K562 (cell line): ENCODE measurements at regions not wholly inside any gene's neighbourhood (a gene's known extent, or its start where the extent isn't known, plus 50 kb on each side); places are given as distances from the start of the nearest gene placed in this dataset.

Experiments
- ATAC-seq: fragments of 200-7000 bp; cut with Tn5 transposase; 3 replicates; pipeline ENCODE4 v1.9.1; 2020; ENCODE audit warnings: moderate library complexity
- BruUV-seq: library from RNA; stranded (reverse); fragments of 400-500 nt; replicated peaks from 2 replicates; lab custom pipeline; 2021; lab: Mats Ljungman, UMichigan
- CTCF ChIA-PET: fragments of 300-600 bp; formaldehyde crosslinking; extraction: SDS; loops from one replicate; lab custom pipeline; 2021; ENCODE audit warnings: low intra/inter-chr PET ratio; lab: Yijun Ruan, JAX
- POLR2A ChIA-PET: fragments of 300-600, 350-650 bp; sonication (Branson Sonifier 250); formaldehyde crosslinking; extraction: SDS; loops from one replicate; lab custom pipeline; 2021; ENCODE audit warnings: antibody characterized with exemption, inconsistent platforms; lab: Yijun Ruan, JAX
- DNase-seq, 4 experiments: peaks; one replicate each; pipeline versions ENCODE4 v3.0.0 to v3.0.0-alpha.2; 2011 to 2018; ENCODE audit warnings: low spot score in 3 of 4, mixed read lengths in 3 of 4; ENCODE audit errors: extremely low read depth in 1 of 4
- FAIRE-seq: peaks from 2 replicates; lab custom pipeline; 2011; peaks lifted over from hg19 to GRCh38; lab: Jason Lieb, UNC
- H2AFZ ChIP-seq: 2 replicates; pipeline ENCODE4 v1.6.0; 2011; ENCODE audit warnings: low read depth, low read length, control low read depth, inconsistent platforms
- H3K27ac ChIP-seq: fragments of 200-600 bp; 3 replicates; pipeline ENCODE4 v1.8.0; 2011; ENCODE audit warnings: low read depth, mild to moderate bottlenecking, control low read depth, inconsistent platforms, low read length, moderate library complexity, mixed read lengths; ENCODE audit errors: extremely low read depth
- H3K27me3 ChIP-seq, 2 experiments: fragments of 300-600 bp in 1 of 2; 2 replicates in 1 of 2; 3 replicates in 1 of 2; pipeline versions ENCODE4 v1.6.0 to v1.8.0; 2011; ENCODE audit warnings: inconsistent platforms in 2 of 2, low read length in 2 of 2, mild to moderate bottlenecking in 1 of 2, mixed read lengths in 1 of 2, moderate library complexity in 1 of 2; ENCODE audit not compliant: control insufficient read depth in 2 of 2, insufficient read depth in 2 of 2
- H3K36me3 ChIP-seq: fragments of 300-600 bp; 3 replicates; pipeline ENCODE4 v1.8.0; 2011; ENCODE audit warnings: mild to moderate bottlenecking, low read length, inconsistent platforms; ENCODE audit not compliant: control insufficient read depth, insufficient read depth
- H3K4me1 ChIP-seq, 2 experiments: fragments of 200-600 bp in 1 of 2; replicated peaks in 1 of 2; 2 replicates in 1 of 2; 3 replicates in 1 of 2; pipeline versions ENCODE4 v1.5.1 to v1.8.0; 2011; ENCODE audit warnings: inconsistent platforms in 2 of 2, low read length in 2 of 2, mild to moderate bottlenecking in 1 of 2, mixed read lengths in 1 of 2, moderate library complexity in 1 of 2; ENCODE audit not compliant: control insufficient read depth in 2 of 2, insufficient read depth in 2 of 2
- H3K4me2 ChIP-seq: 2 replicates; pipeline ENCODE4 v1.6.1; 2011; ENCODE audit warnings: low read length, control low read depth, inconsistent platforms, mixed read lengths; ENCODE audit not compliant: insufficient read depth
- H3K4me3 ChIP-seq: fragments of 200-600 bp; sonication (generic), shearing (Covaris generic); 2 replicates; pipeline ENCODE4 v1.5.1; 2016; ENCODE audit warnings: control low read depth, inconsistent platforms
- H3K79me2 ChIP-seq: fragments of 200-600 bp; 3 replicates; pipeline ENCODE4 v1.8.0; 2011; ENCODE audit warnings: low read length, inconsistent platforms; ENCODE audit not compliant: control insufficient read depth, insufficient read depth
- H3K9ac ChIP-seq, 2 experiments: 2 replicates each; pipeline versions ENCODE4 v1.6.0 to v1.6.1; 2011; ENCODE audit warnings: low read depth in 2 of 2, low read length in 2 of 2, control low read depth in 1 of 2, inconsistent platforms in 1 of 2, mild to moderate bottlenecking in 1 of 2, mixed read lengths in 1 of 2; ENCODE audit not compliant: insufficient read depth in 1 of 2
- H3K9me1 ChIP-seq: one replicate; pipeline ENCODE4 v1.6.0; 2011; ENCODE audit warnings: inconsistent platforms, mild to moderate bottlenecking, low read length, moderate library complexity; ENCODE audit not compliant: control insufficient read depth, insufficient read depth
- H3K9me3 ChIP-seq: replicated peaks from 2 replicates; pipeline ENCODE4 v1.5.1; 2011; ENCODE audit warnings: low read depth, low read length, inconsistent platforms; ENCODE audit not compliant: control insufficient read depth, insufficient read depth
- H4K20me1 ChIP-seq: replicated peaks from 2 replicates; pipeline ENCODE4 v1.6.1; 2011; ENCODE audit warnings: low read length, inconsistent platforms, mixed read lengths; ENCODE audit not compliant: control insufficient read depth, insufficient read depth
- ADNP ChIP-seq: fragments of 200-800 bp; sonication (Bioruptor generic); IDR thresholded peaks from 2 replicates; pipeline ENCODE4 v1.6.1; 2016; ENCODE audit warnings: missing genetic modification characterization, missing compliant biosample characterization
- GABPB2 ChIP-seq: fragments of 250-450 bp; sonication (Bioruptor Pico); conservative IDR thresholded peaks from 2 replicates; pipeline ENCODE4 v1.5.1; 2021; ENCODE audit warnings: mild to moderate bottlenecking
- HDGF ChIP-seq: fragments of 450-650 bp; IDR thresholded peaks from 2 replicates; pipeline ENCODE4 v1.6.1; 2016
- HIVEP1 ChIP-seq: fragments of 250-450 bp; sonication (Bioruptor Pico); IDR thresholded peaks from 2 replicates; pipeline ENCODE4 v1.4.0; 2020; ENCODE audit warnings: mild to moderate bottlenecking
- HSF4 ChIP-seq: fragments of 250-450 bp; sonication (Bioruptor Pico); IDR thresholded peaks from 2 replicates; pipeline ENCODE4 v2.1.2; 2022; ENCODE audit warnings: mild to moderate bottlenecking, moderate library complexity, borderline replicate concordance
- L3MBTL2 ChIP-seq: fragments of 450-650 bp; IDR thresholded peaks from 2 replicates; pipeline ENCODE4 v1.6.1; 2016; ENCODE audit warnings: mild to moderate bottlenecking, moderate library complexity
- NFE2L1 ChIP-seq: fragments of 450-650 bp; IDR thresholded peaks from 2 replicates; pipeline ENCODE4 v1.6.1; 2016; ENCODE audit warnings: missing genetic modification characterization, low read depth, mild to moderate bottlenecking, missing compliant biosample characterization, moderate library complexity, borderline replicate concordance
- PML ChIP-seq: IDR thresholded peaks from 2 replicates; pipeline ENCODE4 v1.6.1; 2012; ENCODE audit warnings: low read length, inconsistent platforms
- PTTG1 ChIP-seq: fragments of 450-650 bp; IDR thresholded peaks from 2 replicates; pipeline ENCODE4 v1.6.1; 2016; ENCODE audit warnings: low read depth, mild to moderate bottlenecking, missing genetic modification characterization, missing compliant biosample characterization
- SIRT6 ChIP-seq: IDR thresholded peaks from one replicate; pipeline ENCODE4 v1.6.1; 2012; ENCODE audit warnings: low read depth, mild to moderate bottlenecking, control low read depth, inconsistent platforms, low read length, moderate library complexity
- SMARCA4 ChIP-seq: fragments of 450-650 bp; IDR thresholded peaks from 2 replicates; pipeline ENCODE4 v1.6.1; 2016
- TRIM28 ChIP-seq: fragments of 450-650 bp; IDR thresholded peaks from 2 replicates; pipeline ENCODE4 v1.6.1; 2017
- U2AF2 ChIP-seq: fragments of 200-400 bp; formaldehyde crosslinking; optimal IDR thresholded peaks from 2 replicates; pipeline ENCODE3; 2017; ENCODE audit warnings: low read depth, mild to moderate bottlenecking, low read length
- XRCC4 ChIP-seq: IDR thresholded peaks from one replicate; pipeline ENCODE4 v1.6.1; 2011; ENCODE audit not compliant: insufficient read depth, insufficient read length; ENCODE audit errors: extremely low read depth
- YY1 ChIP-seq, 3 experiments: IDR thresholded peaks; 2 replicates each; pipeline ENCODE4 v1.6.1; 2011; ENCODE audit warnings: low read length in 2 of 3, mild to moderate bottlenecking in 2 of 3, moderate library complexity in 2 of 3, borderline replicate concordance in 1 of 3, control low read depth in 1 of 3, low read depth in 1 of 3; ENCODE audit not compliant: insufficient read depth in 3 of 3, insufficient replicate concordance in 2 of 3, control insufficient read depth in 1 of 3, insufficient read length in 1 of 3; ENCODE audit errors: extremely low read depth in 1 of 3
- ZBED1 ChIP-seq: IDR thresholded peaks from 2 replicates; pipeline ENCODE4 v1.6.1; 2014
- ZBTB7A ChIP-seq: IDR thresholded peaks from 2 replicates; pipeline ENCODE4 v1.6.1; 2011; ENCODE audit warnings: low read depth, mild to moderate bottlenecking, low read length, moderate library complexity, borderline replicate concordance; ENCODE audit not compliant: control insufficient read depth
- ZC3H11A ChIP-seq: IDR thresholded peaks from 2 replicates; pipeline ENCODE4 v1.6.1; 2012; ENCODE audit warnings: low read depth, low read length, improper control_type of control experiment
- ZNF3 ChIP-seq: fragments of 250-450 bp; sonication (Bioruptor Pico); IDR thresholded peaks from 2 replicates; pipeline ENCODE4 v1.5.0; 2021; ENCODE audit warnings: mild to moderate bottlenecking, moderate library complexity
- WGBS: fragments of 100-300 bp; shearing (Covaris generic); methylation state at CpG from one replicate; pipeline ENCODE4 v1.1.6; 2016; ENCODE audit warnings: low coverage, mixed read lengths; ENCODE audit not compliant: insufficient coverage; ENCODE audit errors: missing lambda C conversion rate; 5-methylcytosine and 5-hydroxymethylcytosine counted together
- in situ Hi-C: fragments of 300-500 bp; cut with MboI; formaldehyde crosslinking; loops from 4 replicates; pipeline ENCODE4 v1.15.0; 2018; ENCODE audit warnings: inconsistent platforms, mixed read lengths
- intact Hi-C: fragments of 100-400 bp; cut with micrococcal nuclease; formaldehyde crosslinking; loops from 2 replicates; pipeline ENCODE4 v1.14.2; 2022
- TF ChIP-seq, protein P1 (sequence below): fragments of 450-650 bp; IDR thresholded peaks from 2 replicates; pipeline ENCODE4 v1.6.1; 2018; ENCODE audit not compliant: partially characterized antibody

DNA sequence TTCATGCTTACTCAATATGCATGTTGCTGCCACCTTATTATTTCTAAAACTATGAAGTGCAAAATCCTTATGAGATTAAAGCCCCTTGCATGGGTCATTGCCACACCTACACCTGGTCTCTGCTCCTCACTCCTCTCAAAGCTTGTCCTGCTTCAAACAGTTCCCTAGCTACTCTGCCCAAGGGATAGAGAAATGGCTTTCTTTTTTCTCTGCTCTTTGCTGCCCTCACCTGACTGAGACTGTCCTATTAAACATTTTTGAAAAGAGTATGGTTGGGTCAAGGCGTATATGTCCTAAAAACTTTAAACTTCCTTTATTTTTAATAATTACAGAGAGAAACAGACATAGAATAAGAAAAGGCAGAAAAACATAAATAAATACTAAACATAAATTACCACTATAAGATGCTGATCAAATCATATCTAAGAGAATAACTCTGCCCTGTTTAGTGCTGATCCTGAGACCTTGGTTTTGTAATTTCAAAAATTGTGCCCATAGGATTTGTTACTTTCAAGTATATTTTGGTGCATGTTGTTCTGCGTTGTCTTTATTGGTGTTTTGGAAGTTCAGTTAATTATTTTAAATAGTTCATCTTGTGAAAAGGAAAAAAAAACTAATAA is 704.9 kb upstream of the PABPC4L start:
- no peak for ATAC-seq
- CTCF ChIA-PET, result no interaction called here
- no peaks in the 10 kb centered on the region for H3K27me3 ChIP-seq
- in situ Hi-C loops (no loop called here), intact Hi-C loops (no loop called here)
- POLR2A ChIA-PET, result no interaction called here
- H2AFZ ChIP-seq, result no peak overlapping the region
- H3K4me2 ChIP-seq, result no peak overlapping the region
- no peaks in the 10 kb centered on the region for H3K79me2 ChIP-seq
- no peak overlapping the region for H3K4me3 ChIP-seq
- no peaks in the 10 kb centered on the region for H4K20me1 ChIP-seq
- H3K9me3 ChIP-seq, result no peaks in the 10 kb centered on the region
- TF ChIP-seq ZNF3 (CRISPR knock-in tag) (no peak), ADNP (tag) (no peak), HIVEP1 (CRISPR knock-in tag) (no peak), U2AF2 (no peak), NFE2L1 (no peak), PML (no peak), ZBED1 (no peak), GABPB2 (no peak), ZBTB7A (no peak), HDGF (no peak), HSF4 (CRISPR knock-in tag) (no peak), L3MBTL2 (no peak), PTTG1 (tag) (no peak), SIRT6 (no peak), YY1 (IDR thresholded peaks at IDR 0.05; ENCODE audit: borderline replicate concordance in 1 of 3, control insufficient read depth in 1 of 3, extremely low read depth in 1 of 3, insufficient read depth in 3 of 3, insufficient read length in 1 of 3, insufficient replicate concordance in 2 of 3, low read depth in 1 of 3, low read length in 2 of 3) (no peak), TRIM28 (no peak), ZC3H11A (no peak), XRCC4 (no peak), SMARCA4 (no peak)
- TF ChIP-seq, protein P1, sequence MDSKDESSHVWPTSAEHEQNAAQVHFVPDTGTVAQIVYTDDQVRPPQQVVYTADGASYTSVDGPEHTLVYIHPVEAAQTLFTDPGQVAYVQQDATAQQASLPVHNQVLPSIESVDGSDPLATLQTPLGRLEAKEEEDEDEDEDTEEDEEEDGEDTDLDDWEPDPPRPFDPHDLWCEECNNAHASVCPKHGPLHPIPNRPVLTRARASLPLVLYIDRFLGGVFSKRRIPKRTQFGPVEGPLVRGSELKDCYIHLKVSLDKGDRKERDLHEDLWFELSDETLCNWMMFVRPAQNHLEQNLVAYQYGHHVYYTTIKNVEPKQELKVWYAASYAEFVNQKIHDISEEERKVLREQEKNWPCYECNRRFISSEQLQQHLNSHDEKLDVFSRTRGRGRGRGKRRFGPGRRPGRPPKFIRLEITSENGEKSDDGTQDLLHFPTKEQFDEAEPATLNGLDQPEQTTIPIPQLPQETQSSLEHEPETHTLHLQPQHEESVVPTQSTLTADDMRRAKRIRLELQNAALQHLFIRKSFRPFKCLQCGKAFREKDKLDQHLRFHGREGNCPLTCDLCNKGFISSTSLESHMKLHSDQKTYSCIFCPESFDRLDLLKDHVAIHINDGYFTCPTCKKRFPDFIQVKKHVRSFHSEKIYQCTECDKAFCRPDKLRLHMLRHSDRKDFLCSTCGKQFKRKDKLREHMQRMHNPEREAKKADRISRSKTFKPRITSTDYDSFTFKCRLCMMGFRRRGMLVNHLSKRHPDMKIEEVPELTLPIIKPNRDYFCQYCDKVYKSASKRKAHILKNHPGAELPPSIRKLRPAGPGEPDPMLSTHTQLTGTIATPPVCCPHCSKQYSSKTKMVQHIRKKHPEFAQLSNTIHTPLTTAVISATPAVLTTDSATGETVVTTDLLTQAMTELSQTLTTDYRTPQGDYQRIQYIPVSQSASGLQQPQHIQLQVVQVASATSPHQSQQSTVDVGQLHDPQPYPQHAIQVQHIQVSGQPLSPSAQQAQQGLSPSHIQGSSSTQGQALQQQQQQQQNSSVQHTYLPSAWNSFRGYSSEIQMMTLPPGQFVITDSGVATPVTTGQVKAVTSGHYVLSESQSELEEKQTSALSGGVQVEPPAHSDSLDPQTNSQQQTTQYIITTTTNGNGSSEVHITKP, result no peak
- TF ChIP-seq, all 486 proteins: peak for 0
- Histone ChIP-seq H3K4me1 (no peaks in the 10 kb centered on the region), H3K9ac (no peak overlapping the region), H3K9me1 (no peaks in the 10 kb centered on the region), H3K36me3 (no peaks in the 10 kb centered on the region), H3K27ac (no peak overlapping the region)
- WGBS, result 0% methylated on average over 2 of the region's 2 CpGs
- FAIRE-seq, result no peak
- DNase-seq, result no peak
- no TSS peak for BruUV-seq
